ENCODE measurements at regions not wholly inside any gene's neighbourhood (a gene's known extent, or its start where the extent isn't known, plus 50 kb on each side); places are given as distances from the start of the nearest gene placed in this dataset.

GRCh38 chr21:27201197-27201596, 234.3 kb upstream of the ADAMTS5 start:
- TF ChIP-seq, protein P1, sequence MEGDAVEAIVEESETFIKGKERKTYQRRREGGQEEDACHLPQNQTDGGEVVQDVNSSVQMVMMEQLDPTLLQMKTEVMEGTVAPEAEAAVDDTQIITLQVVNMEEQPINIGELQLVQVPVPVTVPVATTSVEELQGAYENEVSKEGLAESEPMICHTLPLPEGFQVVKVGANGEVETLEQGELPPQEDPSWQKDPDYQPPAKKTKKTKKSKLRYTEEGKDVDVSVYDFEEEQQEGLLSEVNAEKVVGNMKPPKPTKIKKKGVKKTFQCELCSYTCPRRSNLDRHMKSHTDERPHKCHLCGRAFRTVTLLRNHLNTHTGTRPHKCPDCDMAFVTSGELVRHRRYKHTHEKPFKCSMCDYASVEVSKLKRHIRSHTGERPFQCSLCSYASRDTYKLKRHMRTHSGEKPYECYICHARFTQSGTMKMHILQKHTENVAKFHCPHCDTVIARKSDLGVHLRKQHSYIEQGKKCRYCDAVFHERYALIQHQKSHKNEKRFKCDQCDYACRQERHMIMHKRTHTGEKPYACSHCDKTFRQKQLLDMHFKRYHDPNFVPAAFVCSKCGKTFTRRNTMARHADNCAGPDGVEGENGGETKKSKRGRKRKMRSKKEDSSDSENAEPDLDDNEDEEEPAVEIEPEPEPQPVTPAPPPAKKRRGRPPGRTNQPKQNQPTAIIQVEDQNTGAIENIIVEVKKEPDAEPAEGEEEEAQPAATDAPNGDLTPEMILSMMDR (IDR thresholded peaks at IDR 0.05), result no peak
- TF ChIP-seq REST (IDR thresholded peaks at IDR 0.05; ENCODE audit: insufficient read depth in 1 of 2, low read depth in 2 of 2, low read length in 1 of 2) (no peak), TCF7L2 (IDR thresholded peaks at IDR 0.05; ENCODE audit: low read depth, low read length) (no peak)
